Stimulated activated CD8-positive, alpha-beta memory T cell treated with anti-CD3 and anti-CD28 coated beads, Interleukin-12 subunit alpha, Interleukin-12 subunit beta, amount 100 ng/mL, for 1 hour (primary cell): ENCODE measurements at regions not wholly inside any gene's neighbourhood (a gene's known extent, or its start where the extent isn't known, plus 50 kb on each side); places are given as distances from the start of the nearest gene placed in this dataset.

Experiments
- DNase-seq: peaks from one replicate; pipeline ENCODE4 v3.0.0-alpha.2; 2020; ENCODE audit warnings: low read depth

DNA sequence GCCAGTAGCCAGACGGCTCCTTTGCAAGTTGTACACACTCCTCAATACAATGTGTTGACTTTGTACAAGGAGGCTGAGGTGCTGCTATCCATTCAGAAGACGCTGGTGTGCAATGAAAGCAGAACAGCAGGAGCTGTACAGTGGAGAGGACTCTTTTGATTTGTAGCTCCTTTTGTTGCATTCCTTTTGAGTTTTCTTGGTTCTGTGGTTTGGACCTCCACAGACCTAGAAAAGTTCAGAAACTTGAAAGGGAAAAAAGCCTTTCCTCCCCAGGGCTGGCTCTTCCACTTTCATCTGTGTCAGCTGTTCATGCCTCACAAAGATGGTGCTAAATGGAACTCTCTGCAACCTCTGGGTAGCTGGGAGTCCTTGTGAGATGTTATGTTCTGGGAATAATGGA is 117.4 kb downstream of the MAT2B start:
- DNase-seq = no peak

GRCh38 chr5:163623524-163623923 is 118.1 kb downstream of the MAT2B start:
- DNase-seq = no peak

DNA sequence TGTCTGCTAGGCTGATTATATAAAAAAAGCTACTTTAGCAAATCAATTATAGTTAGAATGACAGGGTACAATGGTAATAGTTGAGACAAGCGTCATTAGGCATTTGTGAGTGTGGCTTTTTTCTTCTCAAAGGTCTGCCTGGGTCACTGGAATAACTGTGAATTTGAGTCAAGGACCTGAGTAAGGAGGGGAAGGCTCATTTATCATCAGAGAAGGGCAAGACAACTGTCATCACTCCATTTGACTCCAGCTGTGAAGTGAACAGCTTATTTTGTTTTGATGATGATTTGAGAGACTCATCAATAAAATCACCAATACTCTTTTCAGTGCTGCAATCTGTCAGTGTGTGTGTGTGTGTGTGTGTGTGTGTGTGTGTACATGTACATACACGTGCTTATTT is 118.6 kb downstream of the MAT2B start:
- no peak for DNase-seq

GRCh38 chr5:163624431-163624830 is 119.0 kb downstream of the MAT2B start:
- DNase-seq = no peak

- no peak for DNase-seq
Observed at GRCh38 chr5:163626904-163627434, 121.5 kb downstream of the MAT2B start.

GRCh38 chr5:163631856-163632255 is 126.4 kb downstream of the MAT2B start:
- DNase-seq = no peak

GRCh38 chr5:163633926-163634460 is 128.6 kb downstream of the MAT2B start:
- DNase-seq = no peak

DNA sequence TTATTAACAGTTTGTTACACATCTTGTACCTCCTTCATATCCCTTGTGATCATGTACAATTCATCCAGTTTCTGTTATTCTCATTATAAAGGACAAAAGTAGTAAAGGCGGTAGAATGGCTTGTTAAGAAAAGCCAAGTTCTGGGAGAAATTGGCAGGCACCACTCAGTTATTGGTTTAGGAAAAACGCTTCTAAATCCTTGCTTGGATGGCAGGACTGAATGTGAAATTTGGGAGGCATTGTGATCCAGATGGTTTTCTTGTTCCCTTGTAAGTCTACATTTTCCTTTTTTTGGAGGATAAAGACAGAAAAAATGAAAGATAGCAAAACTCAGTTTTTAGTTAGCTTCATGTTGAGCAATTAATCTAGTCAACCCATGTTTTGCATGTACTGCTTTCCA is 130.2 kb downstream of the MAT2B start:
- no peak for DNase-seq

- no peak for DNase-seq
Observed at GRCh38 chr5:163642904-163643303, 137.5 kb downstream of the MAT2B start.

GRCh38 chr5:163645421-163646416 is 140.3 kb downstream of the MAT2B start:
- no peak for DNase-seq

DNA sequence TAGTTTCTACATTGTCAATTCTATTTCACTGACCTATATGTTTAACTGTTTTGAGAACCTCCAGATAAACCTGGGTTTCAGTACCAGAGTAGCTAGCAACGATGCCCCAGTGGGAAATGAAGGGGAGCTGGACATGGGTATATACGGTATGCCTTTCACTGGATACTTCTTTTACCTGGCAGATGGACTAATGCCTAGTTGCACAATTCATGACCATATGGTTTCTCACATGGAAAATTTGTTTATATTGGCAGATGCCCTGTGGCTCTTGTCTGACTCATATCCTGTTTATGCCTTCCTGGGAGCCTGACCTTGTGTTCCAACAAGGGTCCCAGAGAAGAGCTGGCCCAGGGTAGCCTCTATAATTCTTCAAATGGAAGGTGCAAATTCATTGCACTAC is 144.1 kb downstream of the MAT2B start:
- DNase-seq = no peak

DNA sequence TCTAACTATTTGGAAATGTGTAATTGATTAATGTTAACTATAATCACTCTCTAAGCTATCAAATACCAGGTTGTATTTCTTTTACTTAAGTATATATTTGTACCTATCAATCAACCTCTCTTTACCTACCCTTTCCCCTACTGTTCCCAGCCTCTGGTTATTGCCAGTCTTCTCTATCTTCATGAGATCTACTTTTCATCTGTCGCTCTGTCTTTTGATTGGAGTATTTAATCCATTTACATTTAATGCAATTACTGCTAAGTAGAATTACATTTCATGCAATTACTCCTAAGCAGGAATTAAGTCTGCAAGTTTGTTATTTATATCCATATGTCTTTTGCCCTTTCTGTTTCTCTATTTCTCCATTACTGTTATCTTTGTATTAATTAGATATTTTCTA is 148.1 kb downstream of the MAT2B start:
- DNase-seq = no peak

DNA sequence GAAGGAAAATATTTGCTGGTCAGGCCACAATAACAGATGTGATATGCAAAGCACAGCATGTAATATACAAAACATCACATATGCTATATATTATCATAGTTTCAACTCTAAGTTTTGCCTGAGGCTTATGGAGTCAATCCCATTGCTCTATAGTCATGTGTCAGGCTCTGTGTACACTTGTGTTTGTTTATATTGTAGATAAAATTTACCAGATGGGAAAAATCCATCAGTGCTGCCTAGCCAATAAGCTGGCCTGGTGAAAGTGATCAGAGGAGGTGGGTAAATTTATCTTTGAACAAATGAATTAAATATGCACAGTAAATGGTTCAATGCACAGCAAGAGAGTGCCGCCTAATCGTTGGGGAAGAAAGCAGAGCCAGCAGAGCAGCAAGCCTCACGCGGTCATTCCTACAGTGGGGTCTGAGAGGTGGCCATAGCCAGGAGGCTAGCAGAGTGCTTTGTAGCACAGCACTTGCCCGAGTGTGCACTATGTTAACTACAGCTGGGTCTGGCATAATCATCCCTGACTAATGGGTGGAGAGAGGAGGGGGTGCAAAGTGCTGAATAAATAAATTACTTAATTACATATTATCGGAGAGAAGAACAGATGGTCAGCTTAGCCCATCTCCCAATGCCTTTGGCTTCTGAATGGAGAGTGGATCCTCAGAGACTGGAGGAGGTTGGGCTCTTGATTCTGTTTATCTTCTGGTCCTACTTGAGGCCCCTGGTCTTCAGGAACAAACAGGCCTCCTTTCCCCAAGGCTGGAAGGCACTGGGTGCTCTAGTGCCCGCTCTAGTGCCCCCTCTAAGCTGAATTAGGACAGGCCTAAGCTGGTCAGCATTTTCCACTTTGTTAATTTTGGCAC is 153.5 kb downstream of the MAT2B start:
- no peak for DNase-seq

- DNase-seq = no peak
Observed at GRCh38 chr5:163659568-163659902, 154.1 kb downstream of the MAT2B start.

GRCh38 chr5:163660486-163660885 is 155.1 kb downstream of the MAT2B start:
- no peak for DNase-seq

- DNase-seq = no peak
Observed at GRCh38 chr5:163661360-163661759, 155.9 kb downstream of the MAT2B start.

- DNase-seq = no peak
Observed at GRCh38 chr5:163670036-163670435, 164.6 kb downstream of the MAT2B start.

DNA sequence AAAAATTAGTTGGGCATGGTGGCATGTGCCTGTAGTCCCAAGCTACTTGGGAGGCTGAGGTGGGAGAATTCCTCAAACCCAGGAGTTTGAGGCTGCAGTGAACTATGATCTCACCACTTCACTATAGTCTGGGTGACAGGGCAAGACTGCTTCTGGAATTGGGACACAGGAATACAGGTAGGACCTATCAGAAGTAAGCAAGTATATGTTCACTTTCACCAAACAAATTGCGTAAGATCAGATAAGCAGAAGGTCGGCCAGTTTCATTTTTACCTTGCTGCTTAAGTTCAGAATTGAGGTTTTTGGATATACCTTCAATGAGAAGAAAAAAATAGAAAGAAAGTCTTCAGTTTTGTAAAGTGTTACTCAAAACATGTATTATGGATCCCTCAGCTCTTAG is 171.7 kb downstream of the MAT2B start:
- DNase-seq = no peak

- no peak for DNase-seq
Observed at GRCh38 chr5:163682234-163682633, 176.8 kb downstream of the MAT2B start.

GRCh38 chr5:163687414-163687813 is 182.0 kb downstream of the MAT2B start:
- DNase-seq = no peak

- no peak for DNase-seq
Observed at GRCh38 chr5:163692091-163692490, 186.7 kb downstream of the MAT2B start.

- DNase-seq = no peak
Observed at GRCh38 chr5:163695830-163696578, 190.6 kb downstream of the MAT2B start.
